IMR-90 (cell line): ENCODE measurements at regions not wholly inside any gene's neighbourhood (a gene's known extent, or its start where the extent isn't known, plus 50 kb on each side); places are given as distances from the start of the nearest gene placed in this dataset.

Source experiments
- ATAC-seq: fragments of 200-7000 bp; cut with Tn5 transposase; 2 replicates; pipeline ENCODE4 v1.9.1; 2020; ENCODE audit warnings: low read depth, mild to moderate bottlenecking, moderate library complexity
- BruUV-seq: library from RNA; stranded (reverse); fragments of 400-500 nt; replicated peaks from 2 replicates; lab custom pipeline; 2021; lab: Mats Ljungman, UMichigan
- CTCF ChIA-PET: fragments of 300-600 bp; formaldehyde crosslinking; extraction: SDS; loops from one replicate; lab custom pipeline; 2021; ENCODE audit warnings: antibody characterized with exemption; lab: Yijun Ruan, JAX
- POLR2A ChIA-PET: fragments of 300-600 bp; sonication (Branson Sonifier 250); formaldehyde crosslinking; loops from one replicate; lab custom pipeline; 2022; ENCODE audit warnings: antibody characterized with exemption; ENCODE audit not compliant: unreplicated experiment; lab: Charles Lee
- DNase-seq: peaks from one replicate; pipeline ENCODE4 v3.0.0; 2013
- H2AFZ ChIP-seq: replicated peaks from 2 replicates; pipeline ENCODE3; 2013; ENCODE audit warnings: low read length, mild to moderate bottlenecking; ENCODE audit not compliant: poor library complexity
- H2AK5ac ChIP-seq: 2 replicates; pipeline ENCODE4 v1.6.1; 2013; ENCODE audit warnings: low read depth, low read length, inconsistent platforms
- H2AK9ac ChIP-seq: replicated peaks from 2 replicates; pipeline ENCODE3; 2013; ENCODE audit warnings: mild to moderate bottlenecking, low read depth, low read length, moderate library complexity; ENCODE audit not compliant: poor library complexity
- H2BK120ac ChIP-seq: 2 replicates; pipeline ENCODE4 v1.6.1; 2013; ENCODE audit warnings: low read depth, low read length, inconsistent platforms
- H2BK15ac ChIP-seq: 3 replicates; pipeline ENCODE4 v1.6.1; 2013; ENCODE audit warnings: low read depth, low read length, inconsistent platforms
- H2BK20ac ChIP-seq: 2 replicates; pipeline ENCODE4 v1.6.1; 2013; ENCODE audit warnings: low read depth, mild to moderate bottlenecking, inconsistent platforms, low read length, moderate library complexity
- H2BK5ac ChIP-seq: 2 replicates; pipeline ENCODE4 v1.6.1; 2013; ENCODE audit warnings: mild to moderate bottlenecking, low read depth, low read length, inconsistent platforms; ENCODE audit not compliant: poor library complexity, severe bottlenecking
- H3K14ac ChIP-seq: replicated peaks from 2 replicates; pipeline ENCODE4 v1.6.1; 2013; ENCODE audit warnings: low read depth, low read length, inconsistent platforms
- H3K18ac ChIP-seq: 2 replicates; pipeline ENCODE4 v1.6.1; 2013; ENCODE audit warnings: low read depth, low read length, control low read depth
- H3K23ac ChIP-seq: 2 replicates; pipeline ENCODE4 v1.6.1; 2013; ENCODE audit warnings: low read depth, low read length, inconsistent platforms
- H3K27ac ChIP-seq: 2 replicates; pipeline ENCODE4 v1.5.1; 2013; ENCODE audit warnings: mild to moderate bottlenecking, control low read depth, low read length; ENCODE audit not compliant: insufficient read depth
- H3K27me3 ChIP-seq: 2 replicates; pipeline ENCODE4 v1.6.1; 2013; ENCODE audit warnings: low read length; ENCODE audit not compliant: control insufficient read depth, insufficient read depth
- H3K36me3 ChIP-seq: 2 replicates; pipeline ENCODE4 v1.6.1; 2013; ENCODE audit warnings: low read length, mixed read lengths; ENCODE audit not compliant: control insufficient read depth, insufficient read depth
- H3K4ac ChIP-seq: 2 replicates; pipeline ENCODE4 v1.6.1; 2013; ENCODE audit warnings: low read depth, low read length, inconsistent platforms
- H3K4me1 ChIP-seq: 2 replicates; pipeline ENCODE4 v1.6.1; 2013; ENCODE audit warnings: low read length, mixed read lengths; ENCODE audit not compliant: control insufficient read depth, insufficient read depth
- H3K4me2 ChIP-seq: 2 replicates; pipeline ENCODE4 v1.6.1; 2013; ENCODE audit warnings: low read depth, mild to moderate bottlenecking, control low read depth, low read length, moderate library complexity
- H3K4me3 ChIP-seq: 2 replicates; pipeline ENCODE4 v1.5.1; 2013; ENCODE audit warnings: low read depth, mild to moderate bottlenecking, control low read depth, low read length, moderate library complexity; ENCODE audit not compliant: insufficient read depth
- H3K56ac ChIP-seq: 2 replicates; pipeline ENCODE4 v1.6.1; 2013; ENCODE audit warnings: low read length, inconsistent platforms; ENCODE audit not compliant: insufficient read depth; ENCODE audit errors: extremely low read depth
- H3K79me1 ChIP-seq, 2 experiments: 2 replicates each; pipeline ENCODE4 v1.6.1; 2013; ENCODE audit warnings: low read length in 2 of 2, inconsistent platforms in 1 of 2, low read depth in 1 of 2
- H3K9ac ChIP-seq: 2 replicates; pipeline ENCODE4 v1.6.1; 2013; ENCODE audit warnings: low read depth, low read length, control low read depth
- H3K9me1 ChIP-seq: 2 replicates; pipeline ENCODE4 v1.6.1; 2013; ENCODE audit warnings: low read length, inconsistent platforms; ENCODE audit not compliant: insufficient read depth
- H3K9me3 ChIP-seq: 2 replicates; pipeline ENCODE4 v1.6.1; 2013; ENCODE audit warnings: low read length; ENCODE audit not compliant: control insufficient read depth, insufficient read depth
- H4K20me1 ChIP-seq: 2 replicates; pipeline ENCODE4 v1.6.1; 2013; ENCODE audit warnings: low read length, inconsistent platforms; ENCODE audit not compliant: insufficient read depth
- H4K5ac ChIP-seq: 2 replicates; pipeline ENCODE4 v1.6.1; 2013; ENCODE audit warnings: mild to moderate bottlenecking, low read depth, low read length, control low read depth
- H4K8ac ChIP-seq, 2 experiments: 2 replicates each; pipeline ENCODE4 v1.6.1; 2013; ENCODE audit warnings: low read depth in 2 of 2, low read length in 2 of 2, control low read depth in 1 of 2, inconsistent platforms in 1 of 2
- H4K91ac ChIP-seq: 2 replicates; pipeline ENCODE4 v1.6.1; 2013; ENCODE audit warnings: low read depth, low read length, inconsistent platforms; ENCODE audit not compliant: insufficient read depth
- FOS ChIP-seq: fragments of 150-350 bp; IDR thresholded peaks from 2 replicates; pipeline ENCODE4 v1.6.1; 2016; ENCODE audit warnings: low read depth, low read length
- MXI1 ChIP-seq: IDR thresholded peaks from 2 replicates; pipeline ENCODE4 v1.6.1; 2012; ENCODE audit warnings: low read depth, mild to moderate bottlenecking, low read length, moderate library complexity, borderline replicate concordance
- WGBS, 2 experiments: methylation state at CpG; one replicate each; pipeline versions ENCODE4 v1.1.5 to v1.1.7; 2013; ENCODE audit warnings: missing lambda C conversion rate in 2 of 2; ENCODE audit not compliant: insufficient read length in 1 of 2; ENCODE audit errors: extremely low coverage in 2 of 2; 5-methylcytosine and 5-hydroxymethylcytosine counted together
- dilution Hi-C: fragments of 300-500 bp; cut with HindIII; formaldehyde crosslinking; loops from one replicate; pipeline ENCODE4 v1.14.3; 2018; ENCODE audit warnings: low sequenced_read_pairs; ENCODE audit not compliant: unreplicated experiment
- in situ Hi-C: fragments of 300-500 bp; cut with MboI; formaldehyde crosslinking; loops from 3 replicates; pipeline ENCODE4 v1.14.3; 2019; ENCODE audit warnings: low sequenced_read_pairs, inconsistent platforms, mixed read lengths
- intact Hi-C: fragments of 100-400 bp; cut with micrococcal nuclease; formaldehyde crosslinking; loops from 2 replicates; pipeline ENCODE4 v1.10.0; 2022

- no peaks in the 10 kb centered on the region for H3K9me3 ChIP-seq
- ATAC-seq = peak; percentile 85
- no CpG with 5 or more reads among the region's 2 CpGs for WGBS, 2 experiments
- peaks cover 4% of the 10 kb centered on the region for H3K27me3 ChIP-seq
- ChIA-PET CTCF (no interaction called here), POLR2A (no interaction called here)
- peak overlapping the region; percentile 47 for H2AK9ac ChIP-seq
- dilution Hi-C loops = no loop called here
- no peak overlapping the region for H2BK15ac ChIP-seq
- 0 out of 2 replicates have a peak overlapping the region, but pooled peaks have one; percentile 15 for H2BK20ac ChIP-seq
- no peaks in the 10 kb centered on the region for H3K36me3 ChIP-seq
- H3K79me1 ChIP-seq = no peaks in the 10 kb centered on the region
- no peak overlapping the region for H3K56ac ChIP-seq
- H3K4ac ChIP-seq = peak overlapping the region; percentile 27; the same call in 1 of the 2 replicates
- 0 out of 2 replicates have a peak overlapping the region, but pooled peaks have one; percentile 1 for H3K18ac ChIP-seq
- H4K8ac ChIP-seq = no peak overlapping the region
- no peaks in the 10 kb centered on the region; the same call in 1 of the 2 replicates for H4K20me1 ChIP-seq
- H3K9ac ChIP-seq = no peak overlapping the region
- peak; percentile 80 for DNase-seq
- H4K91ac ChIP-seq = no peak overlapping the region
- H2BK120ac ChIP-seq = no peak overlapping the region
- intact Hi-C loops = no loop called here
- no peak overlapping the region for H3K4me3 ChIP-seq
- no peak overlapping the region; the same call in 1 of the 2 replicates for H2AK5ac ChIP-seq
- no peak overlapping the region for H3K14ac ChIP-seq
- H4K5ac ChIP-seq = no peak overlapping the region
- H3K4me1 ChIP-seq = peaks cover 2% of the 10 kb centered on the region
- no peak overlapping the region for H2BK5ac ChIP-seq
- no TSS peak for BruUV-seq
- in situ Hi-C loops = no loop called here
- H3K23ac ChIP-seq = no peak overlapping the region
- H3K4me2 ChIP-seq = peak overlapping the region; percentile 20; the same call in 1 of the 2 replicates
- TF ChIP-seq MXI1 (no peak), FOS (peak; percentile 40; the same call in 1 of the 2 replicates)
- H2AFZ ChIP-seq = peak overlapping the region; percentile 52
- H3K27ac ChIP-seq = no peak overlapping the region
- peaks cover 2% of the 10 kb centered on the region; the same call in 1 of the 2 replicates for H3K9me1 ChIP-seq
These were observed 84.9 kb upstream of the UBE2E1 start for GRCh38 chr3:23720885-23721284.
